Body of pancreas (tissue), 4 donors: ENCODE measurements at regions not wholly inside any gene's neighbourhood (a gene's known extent, or its start where the extent isn't known, plus 50 kb on each side); places are given as distances from the start of the nearest gene placed in this dataset.

Source experiments
- CTCF ChIP-seq, 7 experiments: fragments of 450-650 bp in 4 of 7; fragments of 200-600 bp in 3 of 7; sonication (generic) in 3 of 7; IDR thresholded peaks; one replicate each; pipeline ENCODE4 v1.5.1; 2016 to 2019; ENCODE audit warnings: antibody characterized with exemption in 7 of 7
- POLR2A ChIP-seq, 3 donors: fragments of 450-650 bp; IDR thresholded peaks; one replicate each; pipeline ENCODE4 v1.6.1; 2016; ENCODE audit warnings: antibody characterized with exemption in 3 of 3, mild to moderate bottlenecking in 2 of 3

- TF ChIP-seq CTCF (IDR thresholded peaks at IDR 0.05) (no peak), POLR2A (IDR thresholded peaks at IDR 0.05) (no peak)
Measured at GRCh38 chr12:43235721-43236120, 316.3 kb downstream of the ADAMTS20 start.
